Inflammatory macrophage treated with lipopolysaccharide for 1 hour (primary cell): ENCODE measurements at regions not wholly inside any gene's neighbourhood (a gene's known extent, or its start where the extent isn't known, plus 50 kb on each side); places are given as distances from the start of the nearest gene placed in this dataset.
"Not testable (repeated sequence)": the region's sequence is repeated elsewhere in the genome, so short reads cannot be mapped to it uniquely, and the experiment has no call there.

Source experiments
- DNase-seq, 2 donors: peaks; one replicate each; pipeline ENCODE4 v3.0.0-alpha.2; 2020 to 2022

DNA sequence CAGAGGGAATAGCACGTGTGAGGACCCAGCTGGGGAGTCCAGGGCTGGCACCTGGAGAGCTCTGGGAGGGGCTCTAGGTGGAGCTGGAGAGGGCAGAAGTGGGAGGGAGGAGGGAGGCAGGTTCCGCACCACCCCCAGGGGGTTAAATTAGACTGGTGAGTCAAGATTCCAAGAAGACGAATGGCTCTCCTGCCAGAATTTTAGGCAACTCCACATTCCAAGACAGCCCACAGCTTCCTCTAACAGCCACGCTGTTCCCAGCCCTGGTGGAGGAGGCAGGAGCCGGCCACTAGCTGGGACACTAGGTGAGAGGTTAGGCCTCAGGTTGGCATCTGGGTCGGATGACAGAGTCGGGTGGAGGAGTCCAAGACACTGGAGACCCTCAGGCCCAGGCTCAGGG lies 60.2 kb downstream of the TFAP2C start:
- no peak for DNase-seq

DNA sequence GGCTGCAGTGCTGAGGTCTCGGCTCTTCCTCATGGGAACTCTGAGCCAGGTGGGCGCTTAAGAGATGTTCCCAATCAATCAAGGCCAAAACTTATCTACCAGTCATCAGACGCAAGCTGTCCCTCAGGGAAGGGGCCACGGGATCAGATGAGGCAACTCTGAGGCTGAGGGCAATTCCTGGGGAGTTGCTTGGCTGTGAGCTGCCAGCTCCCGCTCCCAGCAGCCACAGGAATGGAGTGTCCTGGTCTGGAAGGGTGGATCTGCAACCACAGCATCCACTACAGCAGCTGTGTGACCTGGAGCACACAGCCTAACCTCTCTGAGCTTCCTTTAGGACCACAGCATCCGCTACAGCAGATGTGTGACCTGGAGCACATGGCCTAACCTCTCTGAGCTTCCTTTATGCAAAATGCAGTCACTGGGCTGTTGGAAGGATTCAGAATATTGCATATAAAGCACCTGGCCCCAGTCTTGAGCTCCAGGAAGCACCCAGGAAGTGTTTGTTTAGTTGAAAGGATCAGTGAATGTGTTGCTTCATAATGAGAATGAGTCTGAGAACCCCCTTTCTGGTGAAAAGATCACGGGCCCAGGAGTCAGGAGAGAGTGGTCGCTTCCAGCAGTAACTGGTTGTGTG lies 60.9 kb downstream of the TFAP2C start:
- DNase-seq, result no peak

DNA sequence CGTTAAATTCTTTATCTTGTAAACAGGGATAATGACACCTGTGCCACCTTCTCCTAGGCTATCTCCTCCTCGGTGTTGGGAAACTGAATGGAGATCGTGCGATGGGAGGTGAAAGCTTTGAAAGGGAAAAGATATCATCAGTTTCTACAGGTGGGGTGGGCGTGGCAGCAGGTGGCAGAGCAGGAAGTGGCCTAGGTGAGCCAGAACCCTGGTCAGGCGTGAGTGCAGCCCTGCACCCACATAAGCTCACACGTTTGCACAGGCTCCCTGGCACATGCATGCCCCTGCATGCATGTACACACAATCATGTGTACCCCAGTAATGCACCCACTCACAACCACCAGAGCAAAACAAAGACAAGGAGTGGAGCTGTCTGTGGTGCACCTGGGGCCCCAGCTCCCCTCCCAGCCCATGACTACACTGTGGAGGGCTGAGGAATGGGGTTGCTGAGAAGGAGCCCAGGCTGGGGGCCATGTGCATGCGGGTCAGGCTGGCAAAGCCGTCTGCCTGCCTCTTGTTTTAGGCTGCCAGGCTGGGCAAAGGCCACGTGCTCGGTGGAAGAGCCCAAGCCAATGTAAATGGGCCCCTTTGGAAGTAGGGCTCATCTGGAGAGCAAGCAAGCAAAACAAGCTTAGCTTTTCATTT lies 61.5 kb downstream of the TFAP2C start:
- DNase-seq, result no peak

GRCh38 chr20:56691325-56691998 lies 62.4 kb downstream of the TFAP2C start:
- DNase-seq, result no peak

DNA sequence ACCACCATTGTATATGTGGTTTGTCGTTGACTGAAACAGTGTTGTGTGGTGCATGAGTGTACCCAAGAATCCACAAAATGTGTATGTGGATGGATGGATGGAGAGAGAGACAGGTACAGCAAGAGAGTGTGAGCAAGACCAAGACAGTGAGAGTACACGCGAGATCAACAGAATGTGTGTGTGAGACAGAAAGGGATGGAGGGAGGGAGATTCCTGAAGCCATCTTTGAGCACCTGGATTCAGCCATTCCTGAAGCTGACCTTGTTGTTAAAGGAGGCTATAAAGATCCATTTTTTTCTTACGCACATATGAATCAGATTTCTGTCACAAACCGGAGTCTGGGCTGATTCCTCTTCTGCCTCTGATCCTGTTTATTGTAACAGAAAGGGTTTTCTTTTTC lies 64.1 kb downstream of the TFAP2C start:
- DNase-seq, result no peak

GRCh38 chr20:56697476-56697875 lies 68.4 kb downstream of the TFAP2C start:
- DNase-seq, result no peak

GRCh38 chr20:56698297-56698696 lies 69.2 kb downstream of the TFAP2C start:
- DNase-seq, result no peak

GRCh38 chr20:56698749-56699148 lies 69.6 kb downstream of the TFAP2C start:
- no peak for DNase-seq

- no peak for DNase-seq
Measured at GRCh38 chr20:56702931-56703840, 74.1 kb downstream of the TFAP2C start.

DNA sequence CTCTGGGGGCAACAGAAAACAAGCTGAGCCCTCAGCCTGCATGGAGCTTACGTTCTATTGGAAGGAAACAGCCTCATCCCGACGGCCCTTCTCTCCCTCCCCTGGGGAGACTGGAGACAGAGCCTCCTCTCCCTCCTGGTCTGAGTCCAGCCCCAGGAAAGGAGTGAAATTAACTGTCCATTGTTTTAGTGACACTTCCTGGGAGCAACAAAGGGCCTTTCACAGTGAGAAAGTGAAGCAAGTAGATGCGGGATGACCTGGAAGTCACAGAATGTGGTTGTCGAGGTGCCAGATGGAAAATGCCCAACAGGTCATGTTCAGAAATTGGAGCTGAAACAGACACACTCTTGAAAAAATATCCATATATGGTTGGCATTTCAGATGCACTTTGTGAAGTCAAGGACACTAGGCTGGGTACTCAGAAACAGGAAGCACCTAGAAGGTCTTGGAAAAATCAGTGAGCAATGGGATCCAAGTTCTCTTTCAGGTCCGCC lies 77.8 kb downstream of the TFAP2C start:
- no peak for DNase-seq

DNA sequence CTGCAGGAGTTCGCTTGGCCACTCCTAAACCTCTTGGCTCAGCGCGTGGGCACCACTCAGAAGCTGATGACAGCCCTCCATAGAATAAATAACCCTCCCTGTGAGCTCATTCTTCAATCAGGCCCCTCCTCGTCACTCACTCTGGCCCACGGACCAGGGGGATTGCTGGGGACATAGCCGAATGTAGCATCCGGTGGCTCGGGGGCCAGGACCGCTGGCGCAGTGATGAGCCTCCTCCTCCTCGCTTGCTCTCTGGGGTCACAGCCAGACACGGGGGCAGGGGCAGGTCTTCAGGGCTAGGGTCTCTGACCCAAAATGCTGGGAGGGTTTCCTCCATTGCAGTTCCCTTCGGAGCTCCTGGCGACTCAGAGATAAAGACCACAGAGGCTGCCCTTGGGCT lies 79.9 kb downstream of the TFAP2C start:
- DNase-seq, result no peak

- DNase-seq, result no peak
Measured at GRCh38 chr20:56710125-56710524, 81.0 kb downstream of the TFAP2C start.

DNA sequence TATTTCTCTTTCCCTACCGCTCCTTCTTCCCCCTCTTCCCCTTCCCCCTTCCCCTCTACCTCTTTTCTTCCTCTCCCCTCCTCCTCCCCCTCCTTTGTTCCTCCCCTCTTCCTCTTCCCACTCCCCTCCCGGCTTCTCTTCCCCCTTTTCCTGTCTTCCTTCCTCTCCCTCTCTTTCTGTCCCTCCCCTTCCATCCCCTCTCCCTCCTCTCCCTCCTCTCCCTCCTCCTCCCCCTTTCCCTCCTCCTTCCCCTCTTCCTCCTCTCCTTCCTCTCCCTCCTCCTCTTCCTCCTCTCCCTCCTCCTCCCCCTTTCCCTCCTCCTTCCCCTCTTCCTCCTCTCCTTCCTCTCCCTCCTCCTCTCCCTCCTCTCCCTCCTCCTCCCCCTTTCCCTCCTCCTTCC lies 81.5 kb downstream of the TFAP2C start:
- DNase-seq, result not testable (repeated sequence)

- DNase-seq, result no peak
Measured at GRCh38 chr20:56711018-56711417, 81.9 kb downstream of the TFAP2C start.

- no peak for DNase-seq
Measured at GRCh38 chr20:56715309-56715708, 86.2 kb downstream of the TFAP2C start.

DNA sequence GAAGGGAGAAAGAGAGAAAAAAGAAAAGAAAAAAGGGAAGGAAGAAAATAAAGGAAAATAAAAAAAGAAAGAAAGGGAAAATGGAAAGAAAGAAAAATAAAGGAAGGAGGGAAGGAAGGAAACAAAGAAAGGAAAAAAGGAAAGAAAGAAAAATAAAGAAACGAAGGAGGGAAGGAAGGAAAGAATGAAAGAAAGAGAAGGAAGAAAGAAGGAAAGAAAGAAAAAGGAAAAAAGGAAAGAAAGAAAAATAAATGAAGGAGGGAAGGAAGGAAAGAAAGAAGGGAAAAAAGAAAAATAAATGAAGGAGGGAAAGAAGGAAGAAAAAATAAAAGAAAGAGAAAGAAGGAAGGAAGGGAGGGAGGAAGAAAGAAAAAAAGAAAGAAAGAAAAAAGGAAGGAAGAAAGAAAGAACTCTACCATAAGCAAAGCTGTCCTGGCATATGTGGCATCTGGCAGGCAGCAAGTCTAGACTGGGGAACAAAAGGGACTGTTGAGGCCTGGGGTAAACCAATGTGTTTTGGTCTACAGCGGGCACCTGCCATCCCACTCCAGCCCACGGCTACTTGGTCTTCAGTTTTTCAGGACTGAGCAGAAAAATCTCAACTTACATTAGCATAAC lies 86.9 kb downstream of the TFAP2C start:
- DNase-seq, result no peak

DNA sequence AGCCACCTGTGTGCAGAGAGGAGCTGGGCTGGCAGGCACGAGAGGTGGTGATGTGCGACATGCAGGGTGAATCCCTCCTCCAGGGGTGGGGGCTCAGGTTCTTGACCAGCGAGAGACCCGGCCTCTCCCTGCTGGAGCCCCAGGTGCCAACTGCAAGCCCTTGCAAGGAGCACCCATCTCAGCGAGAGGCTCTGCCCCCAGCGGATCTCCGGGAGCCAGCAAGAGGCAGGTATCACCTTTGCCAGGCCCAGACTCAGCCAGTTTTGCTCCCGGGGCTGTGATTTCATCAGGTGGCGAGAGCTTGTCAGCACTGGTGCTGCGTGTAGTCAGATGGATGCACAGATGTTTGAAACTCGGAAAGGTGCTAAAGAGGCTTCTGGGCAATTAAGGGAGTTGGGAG lies 87.7 kb downstream of the TFAP2C start:
- DNase-seq, result no peak

GRCh38 chr20:56718816-56719215 lies 89.7 kb downstream of the TFAP2C start:
- DNase-seq, result no peak

DNA sequence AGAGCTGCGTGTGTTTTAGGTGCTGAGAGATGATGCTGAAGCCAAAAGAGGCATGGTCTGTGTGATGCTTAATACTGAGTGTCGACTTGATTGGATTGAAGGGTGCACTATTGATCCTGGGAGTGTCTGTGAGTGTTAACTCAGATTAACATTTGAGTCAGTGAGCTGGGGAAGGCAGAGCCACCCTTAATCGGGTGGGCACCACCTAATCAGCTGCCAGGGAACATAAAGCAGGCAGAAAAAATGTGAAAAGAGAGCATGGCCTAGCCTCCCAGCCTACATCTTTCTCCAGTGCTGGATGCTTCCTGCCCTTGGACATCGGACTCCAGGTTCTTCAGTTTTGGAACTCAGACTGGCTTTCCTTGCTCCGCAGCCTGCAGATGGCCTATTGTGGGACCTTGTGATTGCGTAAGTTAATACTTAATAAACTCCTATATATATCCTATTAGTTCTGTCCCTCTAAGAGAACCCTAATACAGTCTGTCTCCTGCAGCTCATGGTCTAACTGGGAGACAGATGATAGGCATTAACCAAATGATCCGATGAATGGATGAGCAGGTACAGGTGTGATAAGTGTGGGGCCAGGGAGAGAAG lies 91.6 kb downstream of the TFAP2C start:
- DNase-seq, result no peak

DNA sequence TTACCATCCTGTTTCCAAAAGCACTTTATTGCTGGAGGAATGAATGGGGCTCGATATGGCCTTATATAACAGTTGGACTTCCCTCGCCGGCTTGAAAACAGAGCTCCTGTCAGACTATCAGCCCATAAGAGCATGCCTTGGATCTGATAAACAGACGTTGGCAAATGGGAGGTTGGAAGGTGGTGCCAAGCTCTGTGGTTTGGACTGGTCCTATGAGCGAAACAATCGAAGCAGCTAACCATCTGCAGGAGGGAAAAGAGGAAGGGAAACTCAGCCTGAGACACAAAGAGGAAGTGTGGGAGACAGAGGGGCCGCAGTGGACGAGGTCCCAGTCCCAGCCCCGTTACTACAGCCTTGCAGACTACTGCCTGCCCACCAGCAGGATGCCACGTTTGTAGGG lies 92.9 kb downstream of the TFAP2C start:
- peak; percentile 48 to 51 for DNase-seq

DNA sequence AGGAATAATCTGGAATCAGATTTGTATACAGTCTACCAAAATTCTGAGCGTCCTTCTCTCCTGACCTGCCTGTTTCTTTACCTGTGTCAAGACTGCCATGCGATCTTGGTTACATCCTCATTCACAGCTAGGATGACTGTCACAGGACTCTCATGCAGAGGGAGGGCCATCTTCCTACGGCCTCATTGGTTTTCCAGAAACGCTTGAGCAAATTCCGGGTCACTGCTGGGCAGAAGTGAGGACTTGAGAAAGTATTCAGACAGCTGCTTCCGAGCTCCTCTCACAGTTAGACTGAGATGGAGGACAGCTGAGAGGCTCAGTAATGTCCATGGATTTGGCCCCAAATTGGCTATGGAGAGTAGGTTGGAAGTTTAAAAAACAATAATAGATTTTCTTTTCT lies 94.2 kb downstream of the TFAP2C start:
- no peak for DNase-seq

GRCh38 chr20:56724241-56724757 lies 95.2 kb downstream of the TFAP2C start:
- peak; percentile 38 for DNase-seq
